ENCODE measurements at regions not wholly inside any gene's neighbourhood (a gene's known extent, or its start where the extent isn't known, plus 50 kb on each side); places are given as distances from the start of the nearest gene placed in this dataset.

- H3K4me1 Mint-ChIP-seq, result no peaks in the 10 kb centered on the region
- no peaks in the 10 kb centered on the region for H3K27me3 Mint-ChIP-seq
- POLR2A ChIA-PET, result no interaction called here
- ATAC-seq (no peak), DNase-seq (no peak)
- peaks cover 0 to 8% (median 0%) of the 10 kb centered on the region in 3 donors for H3K36me3 Mint-ChIP-seq
- no peak overlapping the region for H3K27ac Mint-ChIP-seq
- no peak overlapping the region for H3K4me3 Mint-ChIP-seq
- H3K9me3 Mint-ChIP-seq, result peaks cover 8 to 29% (median 20%) of the 10 kb centered on the region in 9 donors
Measured at GRCh38 chr16:7177875-7178274, 154.8 kb upstream of the RBFOX1 start.

- POLR2A ChIA-PET, result no interaction called here
- Mint-ChIP-seq H3K4me3 (no peak overlapping the region), H3K4me1 (no peaks in the 10 kb centered on the region), H3K27me3 (no peaks in the 10 kb centered on the region), H3K27ac (no peak overlapping the region), H3K36me3 (peaks cover 0 to 5% (median 0%) of the 10 kb centered on the region in 3 donors), H3K9me3 (peaks cover 6 to 15% (median 9%) of the 10 kb centered on the region in 9 donors)
- no peak for DNase-seq
- no peak for ATAC-seq
Measured at GRCh38 chr16:7171151-7171550, 161.5 kb upstream of the RBFOX1 start.

DNA sequence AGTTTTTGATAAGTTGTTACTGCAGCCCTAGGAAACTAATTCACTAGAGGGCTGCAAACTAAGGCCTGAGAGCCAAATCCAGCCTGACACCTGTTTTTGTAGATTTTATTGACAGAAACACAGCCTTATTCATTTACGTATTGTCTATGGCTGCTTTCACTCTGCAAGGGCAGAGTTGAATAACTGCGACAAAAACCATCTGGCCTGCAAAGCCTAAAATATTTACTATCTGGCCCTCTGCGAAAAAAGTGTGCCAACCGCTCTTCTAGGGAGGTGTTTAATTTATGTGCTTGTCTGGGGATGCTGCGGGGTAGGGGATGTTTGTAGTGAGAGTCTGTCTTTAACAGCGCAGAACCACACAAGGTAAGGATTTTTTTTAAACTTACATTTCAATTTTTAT, 165.0 kb upstream of the RBFOX1 start:
- DNase-seq (no peak), ATAC-seq (no peak)
- no peak overlapping the region for H3K27ac Mint-ChIP-seq
- POLR2A ChIA-PET, result no interaction called here
- H3K9me3 Mint-ChIP-seq, result peaks cover 0 to 20% (median 8%) of the 10 kb centered on the region in 9 donors
- no peaks in the 10 kb centered on the region for H3K36me3 Mint-ChIP-seq
- H3K4me1 Mint-ChIP-seq, result no peaks in the 10 kb centered on the region
- H3K27me3 Mint-ChIP-seq, result peaks cover 0 to 2% (median 0%) of the 10 kb centered on the region in 5 donors
- H3K4me3 Mint-ChIP-seq, result no peak overlapping the region

DNA sequence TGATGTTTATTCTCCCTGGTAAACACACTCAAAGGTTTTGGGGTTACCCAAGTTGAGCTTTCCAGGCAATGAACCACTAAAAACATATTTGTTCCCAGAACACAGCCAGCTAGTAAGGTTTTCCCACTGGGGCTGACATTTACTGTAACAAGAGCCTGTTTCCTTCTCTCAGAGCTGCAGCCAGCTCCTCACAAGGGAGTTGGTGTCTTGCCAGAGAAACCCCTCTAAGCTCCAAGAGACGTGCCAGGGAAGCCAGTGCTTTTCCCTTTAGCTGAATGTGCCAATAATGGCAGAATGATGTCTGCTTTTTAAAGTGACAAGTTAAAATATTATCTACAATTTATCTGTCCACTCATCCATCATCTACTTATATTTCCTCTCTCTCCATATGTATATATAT, 170.8 kb upstream of the RBFOX1 start:
- Mint-ChIP-seq H3K27me3 (peaks cover 0 to 2% (median 0%) of the 10 kb centered on the region in 5 donors), H3K4me3 (no peak overlapping the region), H3K27ac (no peak overlapping the region), H3K36me3 (no peaks in the 10 kb centered on the region), H3K9me3 (peaks cover 0 to 39% (median 11%) of the 10 kb centered on the region in 9 donors), H3K4me1 (no peaks in the 10 kb centered on the region)
- DNase-seq (no peak), ATAC-seq (no peak)
- POLR2A ChIA-PET, result no interaction called here

DNA sequence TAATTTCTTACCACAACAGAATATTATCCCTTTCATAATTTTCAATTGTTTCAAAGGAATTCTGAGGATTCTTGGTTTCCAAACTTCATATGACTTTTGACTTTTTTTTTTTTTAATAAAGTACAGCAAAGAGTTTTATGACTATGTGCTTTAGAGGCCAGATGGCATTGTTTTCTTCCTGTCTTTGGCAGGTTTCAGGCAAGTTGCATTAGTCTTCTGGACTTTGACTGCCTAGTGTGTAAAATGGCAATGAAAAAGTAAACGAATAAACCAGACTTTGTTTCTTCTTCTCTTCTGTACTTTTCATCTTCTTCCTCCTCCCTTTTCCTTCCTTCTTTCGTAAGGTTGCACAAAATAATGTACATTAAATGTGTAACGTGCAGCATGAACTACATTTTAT, 172.6 kb upstream of the RBFOX1 start:
- DNase-seq (no peak), ATAC-seq (no peak)
- Mint-ChIP-seq H3K36me3 (no peaks in the 10 kb centered on the region), H3K27me3 (peaks cover 0 to 2% (median 0%) of the 10 kb centered on the region in 5 donors), H3K9me3 (peaks cover under 1 to 29% (median 8%) of the 10 kb centered on the region in 9 donors), H3K27ac (no peak overlapping the region), H3K4me3 (no peak overlapping the region), H3K4me1 (no peaks in the 10 kb centered on the region)
- POLR2A ChIA-PET, result no interaction called here

GRCh38 chr16:7158481-7158880, 174.2 kb upstream of the RBFOX1 start:
- Mint-ChIP-seq H3K9me3 (peaks cover 4 to 29% (median 14%) of the 10 kb centered on the region in 9 donors), H3K27ac (no peak overlapping the region), H3K4me3 (no peak overlapping the region), H3K36me3 (peaks cover 0 to 4% (median 0%) of the 10 kb centered on the region in 3 donors), H3K27me3 (peaks cover 0 to 2% (median 0%) of the 10 kb centered on the region in 5 donors), H3K4me1 (no peaks in the 10 kb centered on the region)
- POLR2A ChIA-PET, result no interaction called here
- no peak for DNase-seq
- no peak for ATAC-seq

- no peaks in the 10 kb centered on the region for H3K27me3 Mint-ChIP-seq
- H3K27ac Mint-ChIP-seq, result no peak overlapping the region
- no peak overlapping the region for H3K4me3 Mint-ChIP-seq
- peaks cover 0 to 13% (median 0%) of the 10 kb centered on the region in 3 donors for H3K36me3 Mint-ChIP-seq
- no peaks in the 10 kb centered on the region for H3K4me1 Mint-ChIP-seq
- ATAC-seq, result no peak
- peaks cover 9 to 37% (median 23%) of the 10 kb centered on the region in 9 donors for H3K9me3 Mint-ChIP-seq
- DNase-seq, result no peak
- POLR2A ChIA-PET, result no interaction called here
Measured at GRCh38 chr16:7150230-7150629, 182.4 kb upstream of the RBFOX1 start.

DNA sequence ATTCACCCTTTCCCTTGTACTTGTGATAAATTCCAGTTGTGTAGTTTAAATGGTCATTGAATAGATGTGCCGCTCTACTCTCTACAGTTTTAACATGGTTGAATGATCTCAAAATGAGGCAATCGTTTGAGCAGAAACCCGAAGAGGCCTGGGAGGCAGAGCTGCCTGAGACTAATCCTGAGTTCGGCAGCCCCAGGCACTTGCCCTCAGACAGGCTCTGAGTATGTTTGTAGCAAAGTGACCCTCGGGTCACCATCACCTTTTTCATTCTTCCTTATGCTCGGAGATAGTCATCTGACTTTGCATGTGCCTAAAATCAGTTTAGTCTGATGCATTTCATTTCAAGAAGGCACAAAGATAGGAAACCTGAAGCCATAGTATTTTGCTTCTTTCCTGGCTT, 184.0 kb upstream of the RBFOX1 start:
- H3K27ac Mint-ChIP-seq, result no peak overlapping the region
- no peak overlapping the region for H3K4me3 Mint-ChIP-seq
- H3K27me3 Mint-ChIP-seq, result no peaks in the 10 kb centered on the region
- POLR2A ChIA-PET, result no interaction called here
- DNase-seq (no peak), ATAC-seq (no peak)
- H3K9me3 Mint-ChIP-seq, result peaks cover under 1 to 34% (median 22%) of the 10 kb centered on the region in 9 donors
- H3K4me1 Mint-ChIP-seq, result no peaks in the 10 kb centered on the region
- H3K36me3 Mint-ChIP-seq, result peaks cover 0 to 8% (median 0%) of the 10 kb centered on the region in 3 donors

DNA sequence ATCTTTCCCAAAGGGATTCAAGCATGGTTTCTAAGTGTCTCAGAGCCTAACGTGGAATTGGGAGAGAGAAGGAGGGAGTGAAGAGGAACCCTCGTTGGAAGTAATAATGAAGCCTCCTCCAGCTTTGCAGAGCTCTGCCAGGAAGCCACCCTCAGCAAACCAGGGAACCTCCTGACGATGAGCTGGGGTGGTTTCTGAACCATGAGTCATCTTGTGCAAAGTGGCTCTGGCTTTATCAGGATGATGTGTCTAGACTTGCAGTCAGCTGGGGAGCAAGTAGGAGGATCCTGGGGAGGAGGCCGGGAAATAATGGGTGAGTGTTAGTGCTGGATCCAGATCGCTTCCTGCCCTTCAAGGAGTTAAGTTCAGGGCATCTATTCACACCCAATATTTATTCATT, 191.7 kb upstream of the RBFOX1 start:
- Mint-ChIP-seq H3K4me3 (no peak overlapping the region), H3K36me3 (no peaks in the 10 kb centered on the region), H3K4me1 (no peaks in the 10 kb centered on the region), H3K27me3 (no peaks in the 10 kb centered on the region), H3K27ac (no peak overlapping the region), H3K9me3 (peaks cover 0 to 60% (median 15%) of the 10 kb centered on the region in 9 donors)
- no peak for DNase-seq
- POLR2A ChIA-PET, result no interaction called here
- no peak for ATAC-seq

DNA sequence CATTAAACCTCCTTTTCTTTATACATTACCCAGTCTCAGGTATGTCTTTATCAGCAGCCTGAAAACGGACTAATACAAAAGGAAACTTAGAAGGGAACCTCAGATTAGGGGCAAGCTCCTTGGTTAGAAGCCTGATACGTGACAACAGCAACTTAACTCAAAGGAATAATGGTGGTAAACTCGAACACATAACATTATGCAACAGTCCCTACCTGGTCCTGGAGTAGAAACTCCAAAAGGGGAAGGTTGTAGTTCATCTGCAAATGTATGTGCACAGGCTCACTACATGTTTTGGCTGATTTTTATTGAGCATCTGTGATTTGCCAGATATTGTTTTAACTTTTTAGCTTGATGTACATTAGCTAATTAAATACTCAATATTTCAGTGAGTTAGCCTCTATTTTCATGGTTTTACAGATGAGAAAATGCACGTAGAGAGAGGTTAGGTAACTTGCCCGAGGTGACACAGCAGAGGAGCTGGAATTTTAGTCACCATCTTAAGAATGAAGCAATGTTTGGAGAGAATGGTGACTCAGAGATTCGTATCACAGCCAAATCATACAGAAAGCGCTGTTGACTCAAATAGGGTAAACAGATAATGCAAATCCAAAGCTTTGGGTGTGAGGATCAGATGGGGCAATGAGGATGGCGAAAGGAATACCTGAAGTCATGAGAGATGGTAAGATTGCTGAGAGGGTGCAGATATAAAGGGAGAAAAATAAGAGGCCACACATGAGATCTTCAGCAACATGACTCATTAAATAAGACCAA, 194.9 kb upstream of the RBFOX1 start:
- DNase-seq (no peak), ATAC-seq (no peak)
- Mint-ChIP-seq H3K27me3 (no peaks in the 10 kb centered on the region), H3K4me1 (no peaks in the 10 kb centered on the region), H3K4me3 (no peak overlapping the region), H3K9me3 (peaks cover 3 to 71% (median 12%) of the 10 kb centered on the region in 9 donors), H3K27ac (no peak overlapping the region), H3K36me3 (no peaks in the 10 kb centered on the region)
- POLR2A ChIA-PET, result no interaction called here

GRCh38 chr16:7132465-7132864, 200.2 kb upstream of the RBFOX1 start:
- Mint-ChIP-seq H3K36me3 (peaks cover 0 to 5% (median 0%) of the 10 kb centered on the region in 3 donors), H3K4me1 (no peaks in the 10 kb centered on the region), H3K27ac (no peak overlapping the region), H3K4me3 (no peak overlapping the region), H3K27me3 (no peaks in the 10 kb centered on the region), H3K9me3 (peaks cover 2 to 41% (median 10%) of the 10 kb centered on the region in 9 donors)
- POLR2A ChIA-PET, result no interaction called here
- no peak for DNase-seq
- no peak for ATAC-seq

- POLR2A ChIA-PET, result no interaction called here
- Mint-ChIP-seq H3K36me3 (peaks cover 0 to 5% (median 0%) of the 10 kb centered on the region in 3 donors), H3K4me1 (no peaks in the 10 kb centered on the region), H3K4me3 (no peak overlapping the region), H3K27ac (no peak overlapping the region), H3K9me3 (peaks cover 0 to 29% (median 12%) of the 10 kb centered on the region in 9 donors), H3K27me3 (no peaks in the 10 kb centered on the region)
- DNase-seq (no peak), ATAC-seq (no peak)
Measured at GRCh38 chr16:7124701-7125100, 207.9 kb upstream of the RBFOX1 start.

DNA sequence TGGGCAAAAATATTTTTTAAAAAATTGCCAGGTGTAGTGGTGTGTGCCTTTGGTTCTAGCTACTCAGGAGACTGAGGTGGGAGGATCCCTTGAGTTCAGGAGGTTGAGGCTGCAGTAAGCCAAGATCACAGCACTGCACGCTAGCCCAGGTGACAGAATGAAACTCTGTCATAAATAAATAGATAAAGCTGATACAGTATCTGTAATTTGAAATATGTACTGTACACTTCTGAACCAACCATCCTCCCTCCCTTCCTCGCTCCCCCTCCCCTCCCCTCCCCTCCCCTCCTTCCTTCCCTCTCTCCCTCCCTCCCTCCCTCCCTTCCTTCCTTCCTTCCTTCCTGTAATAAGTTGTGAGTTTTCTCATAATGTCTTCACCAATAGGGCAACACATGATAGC, 208.4 kb upstream of the RBFOX1 start:
- H3K4me1 Mint-ChIP-seq, result no peaks in the 10 kb centered on the region
- H3K27ac Mint-ChIP-seq, result no peak overlapping the region
- no peak overlapping the region for H3K4me3 Mint-ChIP-seq
- H3K27me3 Mint-ChIP-seq, result peaks cover 0 to 3% (median 0%) of the 10 kb centered on the region in 5 donors
- H3K9me3 Mint-ChIP-seq, result peaks cover 0 to 29% (median 13%) of the 10 kb centered on the region in 9 donors
- DNase-seq (no peak), ATAC-seq (no peak)
- peaks cover 0 to 3% (median 0%) of the 10 kb centered on the region in 3 donors for H3K36me3 Mint-ChIP-seq
- POLR2A ChIA-PET, result no interaction called here

GRCh38 chr16:7116734-7117133, 215.9 kb upstream of the RBFOX1 start:
- Mint-ChIP-seq H3K4me3 (no peak overlapping the region), H3K27me3 (peaks cover 0 to 9% (median 0%) of the 10 kb centered on the region in 5 donors), H3K9me3 (peaks cover 0 to 16% (median 3%) of the 10 kb centered on the region in 9 donors), H3K4me1 (no peaks in the 10 kb centered on the region), H3K36me3 (no peaks in the 10 kb centered on the region), H3K27ac (no peak overlapping the region)
- POLR2A ChIA-PET, result no interaction called here
- DNase-seq, result no peak
- no peak for ATAC-seq

Measured in naive thymus-derived CD8-positive, alpha-beta T cell (primary cell).